Sigmoid colon (tissue), 6 donors: ENCODE measurements at regions not wholly inside any gene's neighbourhood (a gene's known extent, or its start where the extent isn't known, plus 50 kb on each side); places are given as distances from the start of the nearest gene placed in this dataset.

Experiments used
- DNase-seq: peaks from one replicate; pipeline ENCODE4 v3.0.0-alpha.2; 2019
- H3K27ac ChIP-seq, 4 donors: fragments of 200-600 bp; sonication (generic); one replicate each; pipeline ENCODE4 v1.5.1; 2016 to 2019; ENCODE audit warnings: mild to moderate bottlenecking in 1 of 4
- H3K27me3 ChIP-seq, 3 donors: fragments of 200-600 bp; sonication (generic); one replicate each; pipeline ENCODE4 v1.5.1; 2019; ENCODE audit warnings: mild to moderate bottlenecking in 1 of 3
- H3K36me3 ChIP-seq, 4 donors: fragments of 200-600 bp; sonication (generic); one replicate each; pipeline ENCODE4 v1.5.1; 2016 to 2019
- H3K4me1 ChIP-seq, 4 donors: fragments of 200-600 bp; sonication (generic); one replicate each; pipeline ENCODE4 v1.5.1; 2017 to 2019
- H3K4me3 ChIP-seq, 4 donors: fragments of 200-600 bp; sonication (generic); one replicate each; pipeline ENCODE4 v1.5.1; 2017 to 2019; ENCODE audit warnings: mild to moderate bottlenecking in 2 of 4, moderate library complexity in 1 of 4
- H3K9me3 ChIP-seq, 4 donors: fragments of 200-600 bp in 3 of 4; sonication (generic) in 3 of 4; one replicate each; pipeline versions ENCODE4 v1.5.1 to v1.6.1; 2013 to 2019
- EP300 ChIP-seq, 4 donors: sonication (generic); formaldehyde crosslinking; IDR thresholded peaks; one replicate each; pipeline ENCODE4 v1.6.1; 2017; ENCODE audit warnings: antibody characterized with exemption in 4 of 4
- POLR2A ChIP-seq, 2 donors: fragments of 450-650 bp; IDR thresholded peaks; one replicate each; pipeline ENCODE4 v1.6.1; 2016; ENCODE audit warnings: antibody characterized with exemption in 2 of 2, mild to moderate bottlenecking in 2 of 2, moderate library complexity in 2 of 2
- POLR2AphosphoS5 ChIP-seq, 4 donors: sonication (generic); formaldehyde crosslinking; IDR thresholded peaks; one replicate each; pipeline ENCODE4 v1.6.1; 2017; ENCODE audit warnings: antibody characterized with exemption in 4 of 4
- WGBS, 2 donors: extraction: QIAGEN DNeasy Blood & Tissue Kit; methylation state at CpG; one replicate each; pipeline ENCODE4 v1.1.7; 2013; 5-methylcytosine and 5-hydroxymethylcytosine counted together
- intact Hi-C: fragments of 100-400 bp; cut with DNase I; formaldehyde crosslinking; loops from one replicate; pipeline ENCODE4 v1.15.1; 2023
- TF ChIP-seq, protein P1 (sequence below), 4 experiments: fragments of 450-650 bp in 3 of 4; fragments of 200-600 bp in 1 of 4; IDR thresholded peaks; one replicate each; pipeline ENCODE4 v1.5.1; 2016 to 2019; ENCODE audit warnings: antibody characterized with exemption in 4 of 4, mild to moderate bottlenecking in 3 of 4, moderate library complexity in 2 of 4
- donor health status: healthy with polysubstance abuse.
- donor health status: healthy.

DNA sequence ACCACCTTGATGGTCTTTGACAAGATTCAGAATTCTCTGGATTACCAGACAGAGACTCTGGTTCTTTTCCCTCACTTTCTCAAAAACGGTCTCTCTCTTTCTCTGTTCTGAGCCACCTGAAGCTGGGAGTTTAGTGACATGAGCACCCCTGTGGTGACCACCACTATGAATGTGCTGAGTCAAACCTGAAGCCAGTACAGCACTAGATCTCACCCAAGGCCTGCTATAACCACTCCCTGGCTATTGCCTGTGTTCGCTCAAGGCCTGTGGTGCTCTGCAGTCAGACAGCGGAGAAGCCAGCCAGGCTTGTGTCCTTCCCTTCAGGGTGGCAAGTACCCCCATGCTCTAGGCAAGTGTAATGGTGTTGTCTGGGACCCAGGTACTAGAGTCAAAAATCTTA is 828.9 kb upstream of the NXPH2 start:
- 61 to 93% methylated on average over 3 of the region's 3 CpGs for WGBS, 2 donors
- H3K36me3 ChIP-seq: no peaks in the 10 kb centered on the region
- no peaks in the 10 kb centered on the region for H3K4me1 ChIP-seq
- DNase-seq: no peak
- H3K27ac ChIP-seq: no peak overlapping the region
- no peak overlapping the region for H3K4me3 ChIP-seq
- no peaks in the 10 kb centered on the region for H3K9me3 ChIP-seq
- H3K27me3 ChIP-seq: no peaks in the 10 kb centered on the region
- intact Hi-C loops: no loop called here
- TF ChIP-seq POLR2A (IDR thresholded peaks at IDR 0.05) (no peak), POLR2AphosphoS5 (IDR thresholded peaks at IDR 0.05) (no peak), EP300 (IDR thresholded peaks at IDR 0.05) (no peak)
- TF ChIP-seq, protein P1, sequence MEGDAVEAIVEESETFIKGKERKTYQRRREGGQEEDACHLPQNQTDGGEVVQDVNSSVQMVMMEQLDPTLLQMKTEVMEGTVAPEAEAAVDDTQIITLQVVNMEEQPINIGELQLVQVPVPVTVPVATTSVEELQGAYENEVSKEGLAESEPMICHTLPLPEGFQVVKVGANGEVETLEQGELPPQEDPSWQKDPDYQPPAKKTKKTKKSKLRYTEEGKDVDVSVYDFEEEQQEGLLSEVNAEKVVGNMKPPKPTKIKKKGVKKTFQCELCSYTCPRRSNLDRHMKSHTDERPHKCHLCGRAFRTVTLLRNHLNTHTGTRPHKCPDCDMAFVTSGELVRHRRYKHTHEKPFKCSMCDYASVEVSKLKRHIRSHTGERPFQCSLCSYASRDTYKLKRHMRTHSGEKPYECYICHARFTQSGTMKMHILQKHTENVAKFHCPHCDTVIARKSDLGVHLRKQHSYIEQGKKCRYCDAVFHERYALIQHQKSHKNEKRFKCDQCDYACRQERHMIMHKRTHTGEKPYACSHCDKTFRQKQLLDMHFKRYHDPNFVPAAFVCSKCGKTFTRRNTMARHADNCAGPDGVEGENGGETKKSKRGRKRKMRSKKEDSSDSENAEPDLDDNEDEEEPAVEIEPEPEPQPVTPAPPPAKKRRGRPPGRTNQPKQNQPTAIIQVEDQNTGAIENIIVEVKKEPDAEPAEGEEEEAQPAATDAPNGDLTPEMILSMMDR (IDR thresholded peaks at IDR 0.05): no peak

DNA sequence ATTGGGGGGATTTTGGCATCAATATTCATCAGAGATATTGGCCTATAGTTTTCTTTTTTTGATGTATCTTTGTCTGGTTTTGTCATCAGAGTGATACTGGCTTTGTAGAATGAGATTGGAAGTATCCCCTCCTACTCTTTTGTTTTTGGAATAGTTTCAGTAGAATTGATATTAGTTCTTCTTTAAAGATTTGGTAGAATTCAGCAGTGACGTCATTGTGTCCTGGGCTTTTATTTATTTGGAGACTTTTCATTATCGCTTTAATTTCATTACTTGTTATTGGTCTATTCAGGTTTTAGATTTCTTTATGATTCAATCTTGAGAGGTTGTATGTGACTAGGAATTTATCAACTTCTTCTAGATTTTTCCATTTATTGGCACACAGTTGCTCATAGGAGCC is 825.5 kb upstream of the NXPH2 start:
- Histone ChIP-seq H3K27ac (no peak overlapping the region), H3K4me3 (no peak overlapping the region), H3K4me1 (no peaks in the 10 kb centered on the region), H3K9me3 (no peaks in the 10 kb centered on the region), H3K27me3 (no peaks in the 10 kb centered on the region), H3K36me3 (no peaks in the 10 kb centered on the region)
- no peak for DNase-seq
- TF ChIP-seq POLR2AphosphoS5 (IDR thresholded peaks at IDR 0.05) (no peak), EP300 (IDR thresholded peaks at IDR 0.05) (no peak), POLR2A (IDR thresholded peaks at IDR 0.05) (no peak)
- TF ChIP-seq, protein P1 (IDR thresholded peaks at IDR 0.05): no peak
- WGBS, 2 donors: 93 to 95% methylated on average over 2 of the region's 2 CpGs
- intact Hi-C loops: no loop called here

DNA sequence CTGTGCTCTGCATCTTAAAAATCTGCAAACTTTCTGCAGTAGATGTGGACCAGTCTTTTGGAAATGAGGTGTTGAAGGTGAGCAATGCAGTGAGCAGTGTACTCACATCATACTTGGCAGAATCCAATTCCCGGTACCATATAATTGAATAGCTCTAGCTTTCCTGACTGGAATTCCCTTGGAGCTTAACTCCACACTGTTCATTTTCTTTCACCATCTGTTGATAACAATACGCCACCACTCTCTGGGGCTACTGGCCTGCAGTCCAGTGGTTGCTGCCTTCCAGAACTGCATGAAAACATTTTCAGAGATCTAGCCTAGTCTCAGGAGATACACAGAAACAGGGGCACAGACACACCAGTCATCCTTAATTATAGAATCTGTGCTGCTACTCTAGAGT is 820.0 kb upstream of the NXPH2 start:
- no peaks in the 10 kb centered on the region for H3K4me1 ChIP-seq
- H3K4me3 ChIP-seq: no peak overlapping the region
- no peak overlapping the region for H3K27ac ChIP-seq
- TF ChIP-seq POLR2A (IDR thresholded peaks at IDR 0.05): no peak
- TF ChIP-seq, protein P1 (IDR thresholded peaks at IDR 0.05): no peak
- no peak for TF ChIP-seq POLR2AphosphoS5 (IDR thresholded peaks at IDR 0.05)
- no peak for TF ChIP-seq EP300 (IDR thresholded peaks at IDR 0.05)
- peaks cover 0 to 6% (median 0%) of the 10 kb centered on the region in 4 donors for H3K9me3 ChIP-seq
- DNase-seq: no peak
- no peaks in the 10 kb centered on the region for H3K36me3 ChIP-seq
- intact Hi-C loops: no loop called here
- 48 to 66% methylated on average over 2 of the region's 2 CpGs for WGBS, 2 donors
- H3K27me3 ChIP-seq: no peaks in the 10 kb centered on the region

DNA sequence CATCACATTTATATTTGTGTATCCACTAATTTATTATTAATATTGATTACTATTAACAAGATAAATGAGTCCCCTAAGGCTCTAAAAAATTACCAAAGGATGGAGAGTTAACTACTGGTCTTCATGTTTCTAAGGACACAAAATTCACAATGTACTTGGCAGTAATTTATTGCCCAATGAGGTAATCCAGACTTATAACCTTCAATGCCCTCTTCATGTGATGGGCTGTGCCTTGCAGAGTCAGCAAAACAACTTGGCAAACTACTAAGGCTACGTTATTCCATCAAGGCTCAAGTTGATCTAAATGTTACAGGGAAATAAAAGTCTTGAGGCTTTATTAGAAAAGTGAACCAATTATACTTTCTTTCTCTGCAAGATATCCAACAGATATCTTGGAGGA is 804.9 kb upstream of the NXPH2 start:
- TF ChIP-seq POLR2AphosphoS5 (IDR thresholded peaks at IDR 0.05) (no peak), POLR2A (IDR thresholded peaks at IDR 0.05) (no peak), EP300 (IDR thresholded peaks at IDR 0.05) (no peak)
- TF ChIP-seq, protein P1 (IDR thresholded peaks at IDR 0.05): no peak
- H3K27me3 ChIP-seq: no peaks in the 10 kb centered on the region
- H3K27ac ChIP-seq: no peak overlapping the region
- H3K4me3 ChIP-seq: no peak overlapping the region
- no peaks in the 10 kb centered on the region for H3K36me3 ChIP-seq
- intact Hi-C loops: no loop called here
- no peaks in the 10 kb centered on the region for H3K9me3 ChIP-seq
- DNase-seq: no peak
- H3K4me1 ChIP-seq: no peaks in the 10 kb centered on the region
- 65 to 81% methylated on average over 1 of the region's 1 CpG for WGBS, 2 donors

DNA sequence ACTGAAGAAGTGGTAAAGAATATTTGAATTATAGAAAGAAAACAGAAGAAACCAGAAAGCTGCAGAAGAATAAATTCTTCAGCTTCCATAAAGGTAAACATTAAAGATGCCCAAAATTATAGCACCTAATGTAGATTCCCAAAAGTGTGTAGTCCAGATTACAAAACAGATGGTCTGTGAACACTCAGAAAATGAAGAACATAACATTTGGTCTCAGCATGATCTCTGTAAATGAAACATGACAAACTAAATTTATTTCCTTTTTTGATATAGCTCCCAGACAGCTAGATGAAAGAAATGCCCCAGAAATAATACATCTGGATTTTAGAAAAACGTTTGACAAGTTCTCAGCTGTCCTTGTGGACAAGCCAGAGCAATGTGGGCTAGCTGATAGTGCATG is 794.2 kb upstream of the NXPH2 start:
- 10 to 15% methylated on average over 1 of the region's 1 CpG for WGBS, 2 donors
- no peaks in the 10 kb centered on the region for H3K9me3 ChIP-seq
- intact Hi-C loops: no loop called here
- H3K4me1 ChIP-seq: no peaks in the 10 kb centered on the region
- H3K27me3 ChIP-seq: no peaks in the 10 kb centered on the region
- H3K27ac ChIP-seq: no peak overlapping the region
- TF ChIP-seq POLR2A (IDR thresholded peaks at IDR 0.05): no peak
- TF ChIP-seq, protein P1 (IDR thresholded peaks at IDR 0.05): no peak
- TF ChIP-seq EP300 (IDR thresholded peaks at IDR 0.05): no peak
- TF ChIP-seq POLR2AphosphoS5 (IDR thresholded peaks at IDR 0.05): no peak
- H3K36me3 ChIP-seq: no peaks in the 10 kb centered on the region
- no peak overlapping the region for H3K4me3 ChIP-seq
- DNase-seq: no peak
